ENCODE measurements at regions not wholly inside any gene's neighbourhood (a gene's known extent, or its start where the extent isn't known, plus 50 kb on each side); places are given as distances from the start of the nearest gene placed in this dataset.

- ATAC-seq (ENCODE audit: insufficient number of reproducible peaks, low FRiP score, low read depth) (no peak), DNase-seq (ENCODE audit: low spot score) (no peak)
- Histone ChIP-seq H3K4me3 (no peak overlapping the region), H3K36me3 (no peaks in the 10 kb centered on the region), H3K27me3 (replicated peaks; ENCODE audit: insufficient read depth) (no peaks in the 10 kb centered on the region), H3K9me3 (no peaks in the 10 kb centered on the region), H3K27ac (no peak overlapping the region), H3K4me1 (ENCODE audit: control insufficient read depth in 1 of 2, low read depth in 2 of 2) (no peaks in the 10 kb centered on the region)
- TF ChIP-seq CTCF (IDR thresholded peaks at IDR 0.05) = no peak
Measured at GRCh38 chrX:17299206-17299605, 75.8 kb upstream of the NHS start.

- no peaks in the 10 kb centered on the region for H3K27me3 ChIP-seq (replicated peaks; ENCODE audit: insufficient read depth)
- TF ChIP-seq CTCF (IDR thresholded peaks at IDR 0.05) = no peak
- no peak overlapping the region for H3K27ac ChIP-seq
- no peak for ATAC-seq (ENCODE audit: insufficient number of reproducible peaks, low FRiP score, low read depth)
- H3K4me3 ChIP-seq = no peak overlapping the region
- no peaks in the 10 kb centered on the region for H3K36me3 ChIP-seq
- no peaks in the 10 kb centered on the region for H3K4me1 ChIP-seq (ENCODE audit: control insufficient read depth in 1 of 2, low read depth in 2 of 2)
- DNase-seq (ENCODE audit: low spot score) = no peak
- no peaks in the 10 kb centered on the region for H3K9me3 ChIP-seq
Measured at GRCh38 chrX:17323397-17323796, 51.6 kb upstream of the NHS start.

Measured in thoracic aorta (tissue), 2 donors.